HG03025 (cell line): ENCODE measurements at regions not wholly inside any gene's neighbourhood (a gene's known extent, or its start where the extent isn't known, plus 50 kb on each side); places are given as distances from the start of the nearest gene placed in this dataset.
"Not testable (repeated sequence)": the region's sequence is repeated elsewhere in the genome, so short reads cannot be mapped to it uniquely, and the experiment has no call there.

Source experiments
- ATAC-seq: cut with Tn5 transposase; IDR thresholded peaks from one replicate; pipeline ENCODE4 v1.9.1; 2021; ENCODE audit warnings: mild to moderate bottlenecking, moderate library complexity; ENCODE audit not compliant: unreplicated experiment, low FRiP score

- ATAC-seq: no peak
Observed at GRCh38 chr2:111519071-111519470, 364.9 kb downstream of the ANAPC1 start.

- no peak for ATAC-seq
Observed at GRCh38 chr2:111522231-111522768, 361.7 kb downstream of the ANAPC1 start.

DNA sequence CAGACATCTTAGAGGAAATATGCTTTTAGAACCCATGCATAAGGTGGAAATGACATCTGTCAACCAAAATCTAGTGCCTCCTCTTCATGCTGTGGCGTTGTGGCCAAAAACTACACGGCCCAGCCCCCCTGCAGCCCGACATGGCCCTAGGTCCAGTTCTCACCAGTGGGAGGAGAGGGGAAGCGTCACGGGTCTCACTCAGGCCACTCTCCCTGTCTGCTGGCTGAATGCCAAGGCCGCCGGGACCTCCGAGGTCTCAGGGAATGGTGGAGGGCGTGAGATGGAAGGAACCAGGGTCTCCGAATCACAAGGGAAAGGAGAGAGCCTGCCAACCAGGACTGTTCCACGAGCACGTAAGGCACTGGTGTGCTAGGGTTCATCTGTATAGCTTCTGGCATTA, 361.0 kb downstream of the ANAPC1 start:
- no peak for ATAC-seq

DNA sequence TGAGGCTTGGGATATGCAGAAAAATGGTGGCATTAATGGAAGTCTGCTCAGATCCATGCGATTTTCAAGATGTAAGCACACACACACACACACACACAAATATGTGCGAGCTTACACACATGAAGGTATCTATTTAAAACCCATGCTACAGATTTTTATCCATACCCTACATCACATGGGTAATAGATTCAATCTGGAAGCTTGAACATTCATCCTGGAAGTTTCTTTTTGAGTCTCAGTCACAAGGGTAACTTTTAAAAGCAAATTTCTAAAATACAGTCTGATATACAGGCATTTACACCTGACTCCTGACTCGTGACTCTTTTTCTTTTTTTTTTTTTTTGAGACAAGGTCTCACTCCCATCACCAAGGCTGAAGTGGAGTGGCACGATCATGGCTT, 359.0 kb downstream of the ANAPC1 start:
- ATAC-seq: not testable (repeated sequence)

- ATAC-seq: not testable (repeated sequence)
Observed at GRCh38 chr2:111526041-111526639, 357.9 kb downstream of the ANAPC1 start.

DNA sequence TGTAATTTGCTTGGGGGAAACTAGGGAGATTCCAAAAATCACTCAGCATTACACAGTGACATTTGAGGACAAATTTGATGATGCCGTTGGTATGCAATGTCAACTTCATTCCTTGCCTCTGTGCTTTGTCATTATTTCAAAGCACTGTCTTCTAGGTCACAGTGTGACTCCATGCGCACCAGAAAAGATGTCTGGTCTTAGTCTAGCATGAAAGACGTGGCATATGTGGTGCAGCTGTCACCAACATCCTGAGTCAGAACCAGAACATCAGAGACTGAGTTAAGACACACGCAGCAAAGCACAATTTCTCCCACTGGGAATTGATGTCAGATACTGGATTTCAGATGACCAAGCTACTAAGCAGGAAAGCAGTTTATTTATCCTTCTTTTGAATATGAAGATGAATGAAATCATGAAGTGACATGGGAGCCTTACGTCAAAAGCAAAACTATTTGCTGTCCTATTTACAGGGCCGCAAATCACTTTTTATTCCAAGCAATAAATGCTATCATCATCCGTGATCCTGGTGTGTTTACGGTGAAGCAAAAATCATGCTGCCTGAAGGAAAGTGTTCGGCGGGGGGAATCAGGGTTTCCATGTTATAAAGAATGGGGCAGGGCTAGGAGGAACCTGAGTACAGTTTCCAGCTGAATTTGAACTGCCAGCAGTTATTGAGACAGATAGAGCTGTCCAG, 356.1 kb downstream of the ANAPC1 start:
- ATAC-seq: not testable (repeated sequence)

- ATAC-seq: not testable (repeated sequence)
Observed at GRCh38 chr2:111529022-111529421, 355.0 kb downstream of the ANAPC1 start.

DNA sequence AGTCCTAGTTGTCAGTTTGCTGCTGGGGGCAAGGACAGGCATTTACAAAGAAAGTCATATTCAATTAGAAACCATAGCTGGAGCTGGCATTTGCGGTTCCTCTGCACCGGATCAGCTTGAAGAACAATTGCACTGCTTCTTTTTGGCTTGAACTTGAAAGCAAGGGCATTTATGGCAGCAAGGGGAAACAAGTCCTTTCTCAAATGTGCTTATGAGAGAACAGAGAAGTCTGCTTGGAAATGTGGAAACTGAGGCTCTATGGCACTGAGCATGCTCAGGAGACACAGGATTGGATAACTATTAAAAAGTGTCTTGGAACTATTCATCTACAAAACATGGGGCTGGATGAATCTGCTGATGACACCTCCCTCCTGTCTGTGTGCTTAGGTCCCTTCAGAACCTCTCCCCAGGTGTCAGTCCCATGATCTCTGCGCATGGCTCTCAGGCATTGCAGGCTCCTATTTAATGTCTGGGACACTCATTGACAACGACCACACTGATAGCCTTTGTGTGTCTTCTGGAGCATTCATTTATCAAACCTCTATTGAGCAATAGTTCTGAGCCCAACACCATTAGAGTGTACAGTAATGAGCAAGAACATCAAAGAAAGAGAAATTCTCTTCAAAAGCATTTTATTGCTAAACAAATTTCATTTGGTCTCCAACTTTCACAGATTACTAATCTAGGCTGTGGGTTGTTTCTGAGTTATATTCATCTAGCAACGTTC, 353.6 kb downstream of the ANAPC1 start:
- ATAC-seq: not testable (repeated sequence)

- ATAC-seq: not testable (repeated sequence)
Observed at GRCh38 chr2:111532682-111533556, 351.1 kb downstream of the ANAPC1 start.

- ATAC-seq: not testable (repeated sequence)
Observed at GRCh38 chr2:111533557-111534247, 350.3 kb downstream of the ANAPC1 start.

- no peak for ATAC-seq
Observed at GRCh38 chr2:111534910-111535352, 349.1 kb downstream of the ANAPC1 start.

- ATAC-seq: no peak
Observed at GRCh38 chr2:111535404-111535803, 348.6 kb downstream of the ANAPC1 start.

GRCh38 chr2:111537078-111537655, 346.8 kb downstream of the ANAPC1 start:
- ATAC-seq: no peak

GRCh38 chr2:111539991-111540390, 344.0 kb downstream of the ANAPC1 start:
- not testable (repeated sequence) for ATAC-seq

DNA sequence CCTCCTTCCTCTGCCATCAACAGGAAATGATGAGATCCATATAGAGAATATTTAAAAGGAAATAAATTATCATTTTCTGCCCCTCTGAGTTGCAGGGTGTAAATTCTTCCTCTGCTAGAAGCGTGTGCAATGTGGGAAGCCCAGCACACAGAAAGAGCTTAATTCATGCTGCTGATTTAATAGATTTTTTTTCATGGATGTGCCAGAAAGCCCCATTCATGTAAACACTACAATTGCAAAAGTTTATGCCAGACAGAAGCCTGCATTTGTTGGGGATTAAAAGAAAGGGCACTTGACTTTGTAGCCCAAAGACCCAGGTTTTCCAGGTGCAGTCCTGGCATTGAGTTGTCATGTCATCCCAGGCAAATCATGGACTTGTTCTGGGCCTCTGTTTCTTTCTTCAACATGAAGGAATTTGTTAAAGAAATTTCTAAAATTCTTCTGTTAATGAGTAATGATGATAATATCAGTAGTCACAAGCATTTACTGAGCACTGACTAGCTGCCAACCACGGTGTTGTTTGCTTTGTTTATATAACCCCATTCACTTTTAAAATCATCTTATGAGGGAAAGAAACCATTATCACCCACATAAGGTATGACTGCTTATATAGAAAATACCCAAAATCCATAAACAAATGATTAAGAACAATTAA, 341.7 kb downstream of the ANAPC1 start:
- ATAC-seq: not testable (repeated sequence)

DNA sequence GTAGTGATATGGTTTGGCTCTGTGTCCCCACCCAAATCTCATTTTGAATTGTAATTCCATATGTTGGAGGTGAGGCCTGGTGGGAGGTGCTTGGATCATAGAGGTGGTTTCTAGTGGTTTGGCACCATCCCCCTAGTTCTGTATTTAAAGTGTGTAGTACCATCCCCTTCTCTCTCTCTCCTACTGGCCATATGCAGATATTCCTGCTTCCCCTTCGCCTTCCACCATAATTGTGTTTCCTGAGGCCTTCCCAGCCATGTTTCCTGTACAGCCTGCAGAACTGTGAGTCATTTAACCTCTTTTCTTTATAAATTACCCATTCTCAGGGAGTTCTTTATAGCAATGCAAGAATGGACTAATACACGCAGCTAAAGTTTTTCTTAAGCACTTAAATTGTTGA, 340.0 kb downstream of the ANAPC1 start:
- not testable (repeated sequence) for ATAC-seq

DNA sequence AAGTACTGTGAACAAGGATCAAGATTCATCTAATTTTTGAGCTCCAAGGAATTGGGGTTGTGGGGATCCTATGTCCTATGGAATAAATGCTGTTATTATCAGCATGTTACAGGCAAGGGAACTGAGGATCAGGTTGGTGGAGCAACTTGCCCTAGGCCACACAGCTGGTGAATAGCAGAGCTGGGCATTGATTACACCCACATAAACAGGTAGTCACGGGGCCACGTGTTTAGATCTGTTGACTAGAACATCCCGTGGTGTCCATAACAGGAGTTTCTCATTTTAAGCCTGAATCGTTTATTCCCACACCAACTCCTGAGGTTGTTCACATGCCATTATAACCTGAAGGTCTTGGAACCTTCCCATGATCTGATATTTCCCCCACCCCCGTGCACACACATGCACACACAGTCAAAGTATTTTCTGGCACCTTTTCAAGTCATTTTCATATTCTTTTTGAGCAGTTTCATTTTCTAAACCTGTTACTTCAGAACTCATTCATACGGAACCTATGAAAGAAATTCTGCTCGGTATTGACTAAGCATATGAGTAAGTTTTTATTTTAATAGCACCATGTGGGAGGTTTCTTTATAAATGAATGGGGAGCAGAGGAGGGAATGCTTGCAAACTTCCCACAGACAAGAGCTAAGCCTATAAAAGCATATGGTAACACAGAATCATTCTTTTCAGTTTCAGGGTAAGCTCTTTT, 338.1 kb downstream of the ANAPC1 start:
- ATAC-seq: not testable (repeated sequence)

- not testable (repeated sequence) for ATAC-seq
Observed at GRCh38 chr2:111546578-111546977, 337.4 kb downstream of the ANAPC1 start.
